ENCODE measurements at regions not wholly inside any gene's neighbourhood (a gene's known extent, or its start where the extent isn't known, plus 50 kb on each side); places are given as distances from the start of the nearest gene placed in this dataset.

DNA sequence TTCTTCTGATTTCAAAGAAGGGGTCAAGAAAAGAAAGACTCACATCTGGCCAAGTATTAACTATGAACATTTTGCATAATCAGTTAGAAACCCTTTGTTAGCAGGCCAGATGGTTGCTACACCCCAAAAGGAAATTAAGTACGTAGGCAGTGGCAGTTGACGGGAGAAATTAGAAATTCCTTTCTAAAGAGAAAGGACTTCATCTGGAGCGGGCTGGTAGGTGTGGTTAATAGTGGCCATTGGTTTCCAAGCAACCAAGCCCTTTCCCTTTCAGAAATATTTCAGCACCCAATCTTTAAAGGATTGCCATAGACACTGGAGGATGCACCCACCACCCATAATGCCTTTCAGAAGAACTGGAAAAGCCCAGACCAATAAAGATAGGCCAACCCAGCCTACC, 235.7 kb upstream of the LDB2 start:
- Histone ChIP-seq H3K4ac (ENCODE audit: low read depth in 1 of 2, low read length in 2 of 2) (no peak overlapping the region), H3K4me2 (ENCODE audit: low read length, poor library complexity, severe bottlenecking) (no peak overlapping the region), H2BK5ac (ENCODE audit: low read depth, low read length, poor library complexity, severe bottlenecking) (no peak overlapping the region), H2AFZ (ENCODE audit: low read depth, low read length) (no peak overlapping the region), H3K36me3 (ENCODE audit: control insufficient read depth in 1 of 2, insufficient read depth in 2 of 2, low read depth in 1 of 2, low read length in 2 of 2) (no peaks in the 10 kb centered on the region), H2AK5ac (ENCODE audit: low read length, severe bottlenecking) (no peak overlapping the region), H3K23ac (ENCODE audit: low read length in 2 of 2) (no peak overlapping the region), H4K91ac (ENCODE audit: low read length) (no peak overlapping the region), H3K18ac (ENCODE audit: low read depth in 1 of 2, low read length in 2 of 2) (no peak overlapping the region), H3K4me3 (ENCODE audit: insufficient read depth in 1 of 2, low read depth in 1 of 2, low read length in 2 of 2) (no peak overlapping the region), H4K8ac (ENCODE audit: low read length) (no peak overlapping the region), H3K9ac (ENCODE audit: low read length) (no peak overlapping the region), H3K4me1 (ENCODE audit: control insufficient read depth, insufficient read depth, low read depth, low read length) (no peaks in the 10 kb centered on the region), H3K14ac (ENCODE audit: low read length in 2 of 2) (no peak overlapping the region), H2BK12ac (ENCODE audit: low read length in 2 of 2) (no peak overlapping the region), H3K27ac (ENCODE audit: low read length, poor library complexity, severe bottlenecking) (no peak overlapping the region), H2BK15ac (ENCODE audit: low read depth, poor library complexity, severe bottlenecking) (no peak overlapping the region), H3K79me1 (replicated peaks; ENCODE audit: low read length, poor library complexity, severe bottlenecking) (no peaks in the 10 kb centered on the region), H3K27me3 (ENCODE audit: control insufficient read depth in 1 of 2, insufficient read depth in 1 of 2, low read length in 2 of 2) (no peaks in the 10 kb centered on the region), H3K9me3 (ENCODE audit: control insufficient read depth, low read length) (peaks cover 25% of the 10 kb centered on the region), H2BK120ac (ENCODE audit: low read depth, low read length) (no peak overlapping the region)
- no peak for DNase-seq
- WGBS, result 97% methylated on average over 3 of the region's 3 CpGs

DNA sequence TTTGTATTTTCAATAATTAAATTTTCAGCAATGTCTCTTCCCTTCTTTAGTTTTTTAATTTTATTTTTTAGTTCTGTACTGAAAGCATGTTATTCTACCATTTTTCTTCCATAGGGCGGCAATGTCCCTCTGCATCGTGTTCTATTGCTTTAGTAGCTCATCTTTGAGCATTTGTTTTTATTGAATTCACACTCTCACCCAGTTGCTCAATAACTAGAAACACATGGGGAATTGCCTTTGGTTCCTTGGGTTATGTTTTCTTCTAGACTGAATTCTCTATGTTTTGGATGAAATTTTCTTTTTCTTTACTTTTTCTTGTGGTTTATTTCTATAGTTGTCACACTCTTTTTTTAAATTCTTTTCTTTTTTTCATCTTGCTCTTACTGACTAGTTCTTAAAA, 233.8 kb upstream of the LDB2 start:
- no peak overlapping the region for H2BK15ac ChIP-seq (ENCODE audit: low read depth, poor library complexity, severe bottlenecking)
- no peak overlapping the region for H3K4me3 ChIP-seq (ENCODE audit: insufficient read depth in 1 of 2, low read depth in 1 of 2, low read length in 2 of 2)
- WGBS, result no CpG with 5 or more reads among the region's 2 CpGs

DNA sequence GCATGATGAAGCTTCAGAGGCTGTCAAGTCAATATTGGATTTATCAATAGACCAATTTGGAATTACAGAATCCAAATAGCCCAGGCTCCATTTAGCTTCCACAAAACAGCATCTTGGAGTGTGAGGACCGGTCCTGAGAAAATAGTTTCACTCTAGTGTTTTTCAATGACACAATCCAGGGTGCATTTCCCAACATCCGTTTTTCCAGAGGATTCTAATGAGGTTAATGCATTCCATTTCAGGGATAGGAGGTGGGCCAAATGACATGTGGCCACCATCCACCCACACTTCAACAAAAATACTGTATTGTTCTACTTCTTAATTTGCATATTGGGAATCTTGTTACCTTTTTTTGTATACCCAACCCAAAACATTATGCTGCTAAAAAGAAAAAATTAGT, 229.8 kb upstream of the LDB2 start:
- Histone ChIP-seq H2BK15ac (ENCODE audit: low read depth, poor library complexity, severe bottlenecking) (no peak overlapping the region), H3K18ac (ENCODE audit: low read depth in 1 of 2, low read length in 2 of 2) (no peak overlapping the region), H3K4me1 (ENCODE audit: control insufficient read depth, insufficient read depth, low read depth, low read length) (no peaks in the 10 kb centered on the region), H3K79me1 (replicated peaks; ENCODE audit: low read length, poor library complexity, severe bottlenecking) (no peaks in the 10 kb centered on the region), H3K4ac (ENCODE audit: low read depth in 1 of 2, low read length in 2 of 2) (no peak overlapping the region), H3K36me3 (ENCODE audit: control insufficient read depth in 1 of 2, insufficient read depth in 2 of 2, low read depth in 1 of 2, low read length in 2 of 2) (no peaks in the 10 kb centered on the region), H2BK12ac (ENCODE audit: low read length in 2 of 2) (no peak overlapping the region), H3K27ac (ENCODE audit: low read length, poor library complexity, severe bottlenecking) (no peak overlapping the region), H3K9ac (ENCODE audit: low read length) (peak overlapping the region; percentile 16), H3K23ac (ENCODE audit: low read length in 2 of 2) (no peak overlapping the region), H4K91ac (ENCODE audit: low read length) (no peak overlapping the region), H4K8ac (ENCODE audit: low read length) (no peak overlapping the region), H2AK5ac (ENCODE audit: low read length, severe bottlenecking) (no peak overlapping the region), H3K4me3 (ENCODE audit: insufficient read depth in 1 of 2, low read depth in 1 of 2, low read length in 2 of 2) (no peak overlapping the region), H2BK5ac (ENCODE audit: low read depth, low read length, poor library complexity, severe bottlenecking) (no peak overlapping the region), H2AFZ (ENCODE audit: low read depth, low read length) (no peak overlapping the region), H3K27me3 (ENCODE audit: control insufficient read depth in 1 of 2, insufficient read depth in 1 of 2, low read length in 2 of 2) (no peaks in the 10 kb centered on the region), H2BK120ac (ENCODE audit: low read depth, low read length) (no peak overlapping the region), H3K4me2 (ENCODE audit: low read length, poor library complexity, severe bottlenecking) (no peak overlapping the region), H3K9me3 (ENCODE audit: control insufficient read depth, low read length) (no peaks in the 10 kb centered on the region), H3K14ac (ENCODE audit: low read length in 2 of 2) (no peak overlapping the region)
- WGBS, result 100% methylated on average over 1 of the region's 2 CpGs
- no peak for DNase-seq

More for the DNA sequence above, 233.8 kb upstream of the LDB2 start:
- Histone ChIP-seq H3K79me1 (replicated peaks; ENCODE audit: low read length, poor library complexity, severe bottlenecking) (no peaks in the 10 kb centered on the region), H3K9me3 (ENCODE audit: control insufficient read depth, low read length) (peaks cover 7% of the 10 kb centered on the region), H2BK5ac (ENCODE audit: low read depth, low read length, poor library complexity, severe bottlenecking) (no peak overlapping the region), H4K8ac (ENCODE audit: low read length) (no peak overlapping the region), H3K36me3 (ENCODE audit: control insufficient read depth in 1 of 2, insufficient read depth in 2 of 2, low read depth in 1 of 2, low read length in 2 of 2) (no peaks in the 10 kb centered on the region), H3K23ac (ENCODE audit: low read length in 2 of 2) (no peak overlapping the region), H3K18ac (ENCODE audit: low read depth in 1 of 2, low read length in 2 of 2) (no peak overlapping the region), H2AFZ (ENCODE audit: low read depth, low read length) (no peak overlapping the region), H2BK120ac (ENCODE audit: low read depth, low read length) (no peak overlapping the region), H3K4me1 (ENCODE audit: control insufficient read depth, insufficient read depth, low read depth, low read length) (no peaks in the 10 kb centered on the region), H2AK5ac (ENCODE audit: low read length, severe bottlenecking) (no peak overlapping the region), H3K27ac (ENCODE audit: low read length, poor library complexity, severe bottlenecking) (no peak overlapping the region), H3K4ac (ENCODE audit: low read depth in 1 of 2, low read length in 2 of 2) (no peak overlapping the region), H3K14ac (ENCODE audit: low read length in 2 of 2) (no peak overlapping the region), H4K91ac (ENCODE audit: low read length) (no peak overlapping the region), H3K27me3 (ENCODE audit: control insufficient read depth in 1 of 2, insufficient read depth in 1 of 2, low read length in 2 of 2) (no peaks in the 10 kb centered on the region), H3K4me2 (ENCODE audit: low read length, poor library complexity, severe bottlenecking) (no peak overlapping the region), H2BK12ac (ENCODE audit: low read length in 2 of 2) (no peak overlapping the region), H3K9ac (ENCODE audit: low read length) (no peak overlapping the region)
- DNase-seq, result no peak

DNA sequence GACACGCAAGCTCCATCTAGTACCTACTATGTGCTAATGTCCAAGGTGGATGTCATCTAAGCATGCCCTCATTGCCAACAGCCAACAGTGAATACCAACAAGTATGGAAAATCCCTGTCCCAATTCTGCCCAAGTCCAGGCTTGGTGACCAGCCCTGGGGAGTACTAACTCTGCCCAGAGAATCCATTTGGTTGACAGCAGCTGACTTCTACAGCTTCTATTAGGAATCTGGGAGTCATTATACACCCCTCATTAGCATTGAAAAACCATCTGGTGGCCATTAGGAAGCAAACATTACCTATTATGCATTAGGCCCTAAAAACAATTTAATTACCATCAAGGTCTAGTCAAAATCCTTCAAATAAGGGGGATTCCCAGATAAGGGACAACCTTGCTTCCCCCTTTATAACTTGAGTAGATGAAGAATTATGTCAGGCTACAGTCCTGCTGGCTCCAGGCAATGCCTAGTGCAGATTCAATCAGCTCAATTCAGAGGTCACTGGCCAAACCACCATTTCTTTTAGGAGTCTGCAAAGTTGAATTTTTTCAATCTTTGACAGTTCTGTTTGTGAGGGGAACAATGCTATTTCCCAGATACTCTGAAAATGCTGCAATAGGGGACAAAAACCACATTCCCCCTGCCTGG, 228.0 kb upstream of the LDB2 start:
- no peak overlapping the region for H2BK5ac ChIP-seq (ENCODE audit: low read depth, low read length, poor library complexity, severe bottlenecking)
- H3K27me3 ChIP-seq (ENCODE audit: control insufficient read depth in 1 of 2, insufficient read depth in 1 of 2, low read length in 2 of 2), result no peaks in the 10 kb centered on the region
- peak overlapping the region in 1 of 2 experiments; percentile 24 for H3K18ac ChIP-seq (ENCODE audit: low read depth in 1 of 2, low read length in 2 of 2)

More for the DNA sequence above, 228.0 kb upstream of the LDB2 start:
- Histone ChIP-seq H3K36me3 (ENCODE audit: control insufficient read depth in 1 of 2, insufficient read depth in 2 of 2, low read depth in 1 of 2, low read length in 2 of 2) (no peaks in the 10 kb centered on the region), H4K91ac (ENCODE audit: low read length) (no peak overlapping the region), H2BK120ac (ENCODE audit: low read depth, low read length) (no peak overlapping the region), H3K14ac (ENCODE audit: low read length in 2 of 2) (no peak overlapping the region), H3K27ac (ENCODE audit: low read length, poor library complexity, severe bottlenecking) (no peak overlapping the region), H3K4me3 (ENCODE audit: insufficient read depth in 1 of 2, low read depth in 1 of 2, low read length in 2 of 2) (no peak overlapping the region), H2BK15ac (ENCODE audit: low read depth, poor library complexity, severe bottlenecking) (no peak overlapping the region), H3K4me1 (ENCODE audit: control insufficient read depth, insufficient read depth, low read depth, low read length) (no peaks in the 10 kb centered on the region), H3K79me1 (replicated peaks; ENCODE audit: low read length, poor library complexity, severe bottlenecking) (no peaks in the 10 kb centered on the region), H3K4ac (ENCODE audit: low read depth in 1 of 2, low read length in 2 of 2) (no peak overlapping the region), H2AFZ (ENCODE audit: low read depth, low read length) (no peak overlapping the region), H4K8ac (ENCODE audit: low read length) (no peak overlapping the region), H3K9me3 (ENCODE audit: control insufficient read depth, low read length) (peaks cover 5% of the 10 kb centered on the region), H3K4me2 (ENCODE audit: low read length, poor library complexity, severe bottlenecking) (no peak overlapping the region), H3K9ac (ENCODE audit: low read length) (no peak overlapping the region), H2AK5ac (ENCODE audit: low read length, severe bottlenecking) (no peak overlapping the region), H2BK12ac (ENCODE audit: low read length in 2 of 2) (no peak overlapping the region), H3K23ac (ENCODE audit: low read length in 2 of 2) (no peak overlapping the region)
- WGBS, result 95% methylated on average over 1 of the region's 1 CpG
- DNase-seq, result no peak

Measured in mesenchymal stem cell (in vitro differentiated cells and primary cell).